HS-27A (cell line): ENCODE measurements at regions not wholly inside any gene's neighbourhood (a gene's known extent, or its start where the extent isn't known, plus 50 kb on each side); places are given as distances from the start of the nearest gene placed in this dataset.
"Not testable (repeated sequence)": the region's sequence is repeated elsewhere in the genome, so short reads cannot be mapped to it uniquely, and the experiment has no call there.

Source experiments
- DNase-seq: peaks from one replicate; pipeline ENCODE4 v3.0.0-alpha.2; 2012; ENCODE audit warnings: low read depth, missing footprints

DNA sequence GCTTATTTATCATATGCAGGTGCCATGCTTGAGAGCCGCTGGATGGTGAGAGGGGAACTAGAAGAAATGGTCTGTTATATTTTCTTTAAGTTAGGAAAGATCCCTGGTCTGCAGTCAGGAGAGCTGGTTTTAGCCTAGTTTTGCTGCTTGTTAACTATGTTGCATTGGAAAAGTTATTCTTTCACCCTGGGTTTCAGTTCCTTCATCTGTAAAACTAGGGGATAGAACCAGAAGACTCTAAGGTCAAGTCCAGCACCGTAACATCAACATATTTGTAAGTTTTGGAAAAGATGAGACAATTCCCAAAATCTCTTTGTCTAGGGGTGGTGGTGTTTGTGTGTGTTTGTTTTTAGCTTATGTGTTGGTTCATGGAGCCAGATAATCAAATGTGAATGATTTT lies 304.0 kb downstream of the QKI start:
- DNase-seq: no peak

DNA sequence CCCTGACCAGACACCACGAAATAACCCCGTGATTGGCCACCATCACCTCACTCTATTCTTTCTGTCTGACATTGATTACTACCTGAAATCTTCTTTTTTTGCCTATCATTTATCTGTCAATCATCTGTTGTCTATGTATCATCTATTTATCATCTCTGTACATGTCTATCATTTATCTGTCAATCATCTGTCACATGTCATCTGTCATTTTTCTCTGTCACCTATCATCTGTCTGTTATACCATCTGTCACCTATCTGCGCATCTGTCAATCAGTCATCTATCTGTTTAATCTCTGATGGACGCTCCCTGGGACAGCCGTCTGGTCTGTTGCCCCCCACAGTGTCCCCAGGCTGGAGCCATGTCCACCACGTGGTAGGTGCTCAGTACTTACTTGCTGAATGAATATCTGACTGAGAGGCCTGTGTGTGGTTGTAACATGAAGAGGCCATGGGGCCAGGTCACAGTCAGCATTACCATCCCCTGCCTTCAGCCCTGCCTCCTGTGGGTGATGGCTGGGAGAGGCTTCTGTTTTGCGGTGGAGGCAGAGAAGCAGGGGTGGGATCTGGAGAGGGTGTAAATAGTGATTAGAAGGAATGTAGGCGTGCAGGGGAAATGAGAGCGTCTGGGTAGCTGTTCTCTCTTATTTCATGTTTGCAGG lies 302.7 kb downstream of the QKI start:
- no peak for DNase-seq

- DNase-seq: no peak
Observed at GRCh38 chr6:163716690-163717089, 302.2 kb downstream of the QKI start.

DNA sequence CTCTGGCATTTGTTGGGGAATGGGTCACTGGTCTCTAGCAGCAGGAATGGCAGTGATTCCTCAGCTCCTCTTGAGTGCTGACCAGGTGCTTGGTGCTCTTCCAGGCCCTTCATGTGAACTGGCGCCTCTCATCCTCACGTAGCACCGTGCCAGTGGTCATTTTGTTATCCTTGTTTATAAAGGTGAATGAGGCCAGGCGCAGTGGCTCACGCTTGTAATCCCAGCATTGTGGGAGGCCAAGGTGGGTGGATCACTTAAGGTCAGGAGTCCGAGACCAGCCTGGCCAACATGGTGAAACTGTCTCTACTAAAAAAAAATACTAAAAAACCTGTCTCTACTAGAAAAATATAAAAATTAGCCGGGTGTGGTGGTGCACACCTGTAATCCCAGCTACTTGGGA lies 301.3 kb downstream of the QKI start:
- no peak for DNase-seq

GRCh38 chr6:163714179-163714578 lies 299.7 kb downstream of the QKI start:
- no peak for DNase-seq

DNA sequence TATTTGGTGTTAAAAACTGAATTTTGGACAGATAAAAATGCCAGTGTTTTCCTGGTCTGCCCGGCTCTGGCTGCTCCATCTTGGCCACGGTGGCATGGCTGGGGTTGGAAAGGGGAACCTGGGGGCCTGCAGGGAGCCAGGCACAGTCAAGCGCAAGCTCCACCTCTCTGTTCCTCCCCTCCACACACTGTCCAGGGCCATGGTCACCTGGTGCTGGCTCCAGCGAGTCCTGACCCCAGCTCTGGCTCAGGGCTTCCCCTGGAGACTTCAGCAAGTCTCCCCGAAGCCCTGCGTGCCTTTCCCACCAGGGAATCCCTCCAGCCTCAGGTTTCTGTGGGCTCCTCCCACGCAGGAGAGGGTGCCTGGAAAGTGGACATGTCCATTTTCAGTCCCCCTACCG lies 298.5 kb downstream of the QKI start:
- no peak for DNase-seq

DNA sequence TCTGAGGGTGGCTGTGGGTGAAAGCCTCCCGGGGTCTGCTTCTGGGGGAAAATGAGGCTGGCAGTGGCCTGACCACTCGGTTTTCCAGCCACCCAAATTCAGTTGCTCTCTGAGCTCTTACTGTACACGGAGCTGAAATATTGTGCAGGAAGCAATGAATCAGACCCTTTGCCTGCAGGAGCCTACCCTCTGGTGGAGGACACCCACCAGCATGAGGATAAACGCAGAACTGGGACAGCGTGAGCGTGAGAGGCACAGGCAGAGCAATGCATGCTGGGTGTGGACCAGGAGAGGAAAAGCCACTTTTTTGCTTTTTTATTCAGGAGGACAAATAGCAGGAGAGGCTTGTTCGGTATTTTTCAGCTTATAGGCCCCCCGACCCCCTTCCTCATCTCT lies 298.0 kb downstream of the QKI start:
- no peak for DNase-seq

DNA sequence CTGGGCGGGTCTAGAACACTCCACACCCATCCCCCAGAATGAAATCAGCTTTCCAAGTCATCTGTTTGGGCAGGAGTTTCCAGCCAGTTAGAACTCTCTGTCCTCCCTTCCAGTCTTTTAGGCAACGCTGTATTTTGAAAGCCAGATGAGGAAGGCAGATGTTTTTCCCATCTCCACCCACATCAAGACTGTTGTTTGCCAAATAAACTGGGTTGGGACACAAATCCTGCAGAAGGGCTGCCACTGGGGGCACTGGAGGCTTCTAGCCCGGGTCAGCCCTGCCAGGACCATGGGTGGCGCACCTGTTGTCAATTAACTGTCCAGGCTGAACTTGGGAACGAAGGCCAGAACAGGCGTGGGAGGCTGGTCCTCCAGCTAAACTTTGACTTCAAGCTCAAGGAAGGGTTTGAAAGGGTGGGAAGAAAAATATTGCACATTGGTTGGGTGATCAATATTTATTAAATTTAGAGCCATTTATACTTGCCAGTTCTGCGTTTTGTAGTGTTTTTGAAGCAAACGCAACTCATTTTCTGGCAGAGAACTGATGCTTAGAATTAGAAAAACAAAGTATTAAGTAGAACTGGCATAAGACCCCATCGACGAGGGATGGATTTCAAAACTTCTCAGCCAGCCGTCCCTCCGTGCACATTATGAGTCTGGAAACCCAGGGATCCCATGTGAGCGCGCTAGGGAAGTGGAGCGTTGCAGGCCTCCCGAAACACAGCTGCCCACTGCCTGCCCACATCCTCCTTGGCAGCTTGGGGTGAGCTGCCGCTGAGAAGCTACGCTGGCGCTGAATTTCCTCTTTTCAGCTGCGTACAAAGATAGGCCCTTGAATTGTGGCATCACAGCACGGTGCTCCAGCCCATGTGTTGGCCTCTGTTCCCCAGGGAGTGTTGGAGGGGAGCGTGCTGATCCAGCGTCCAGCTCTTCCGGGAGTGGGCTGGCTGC lies 297.4 kb downstream of the QKI start:
- DNase-seq: no peak

GRCh38 chr6:163710532-163711470 lies 296.3 kb downstream of the QKI start:
- DNase-seq: no peak

GRCh38 chr6:163709693-163710092 lies 295.2 kb downstream of the QKI start:
- no peak for DNase-seq

GRCh38 chr6:163709255-163709654 lies 294.7 kb downstream of the QKI start:
- no peak for DNase-seq

GRCh38 chr6:163708466-163708865 lies 293.9 kb downstream of the QKI start:
- DNase-seq: no peak

- no peak for DNase-seq
Observed at GRCh38 chr6:163707387-163708355, 293.2 kb downstream of the QKI start.

DNA sequence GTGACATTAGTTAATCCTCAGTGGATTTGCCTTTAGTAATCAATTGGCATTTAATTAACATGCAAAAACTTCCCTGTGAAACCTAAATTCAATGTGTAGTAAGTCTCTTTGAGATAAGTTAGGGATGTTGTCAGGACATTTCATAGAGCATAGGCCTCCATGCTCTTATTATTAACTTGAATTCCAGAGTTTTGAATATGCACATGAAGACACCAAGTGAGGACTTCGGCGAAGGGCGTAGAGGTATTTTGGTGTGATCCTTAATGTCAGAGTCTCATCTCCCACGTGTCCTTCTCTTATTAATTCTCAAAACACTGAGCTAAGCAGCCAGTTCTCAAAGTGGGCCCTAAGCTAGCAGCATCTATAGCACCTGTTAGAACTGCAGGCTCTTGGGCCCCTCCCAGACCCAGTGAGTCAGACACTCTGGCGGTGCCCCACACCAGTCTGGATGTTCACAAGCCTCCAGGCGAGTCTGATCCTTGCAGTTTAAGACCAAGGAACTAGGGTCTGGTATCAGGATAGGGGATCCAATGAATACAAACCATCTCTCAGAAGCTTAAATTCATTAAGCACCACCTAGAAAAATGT lies 292.1 kb downstream of the QKI start:
- DNase-seq: no peak

- DNase-seq: no peak
Observed at GRCh38 chr6:163705923-163706322, 291.4 kb downstream of the QKI start.

DNA sequence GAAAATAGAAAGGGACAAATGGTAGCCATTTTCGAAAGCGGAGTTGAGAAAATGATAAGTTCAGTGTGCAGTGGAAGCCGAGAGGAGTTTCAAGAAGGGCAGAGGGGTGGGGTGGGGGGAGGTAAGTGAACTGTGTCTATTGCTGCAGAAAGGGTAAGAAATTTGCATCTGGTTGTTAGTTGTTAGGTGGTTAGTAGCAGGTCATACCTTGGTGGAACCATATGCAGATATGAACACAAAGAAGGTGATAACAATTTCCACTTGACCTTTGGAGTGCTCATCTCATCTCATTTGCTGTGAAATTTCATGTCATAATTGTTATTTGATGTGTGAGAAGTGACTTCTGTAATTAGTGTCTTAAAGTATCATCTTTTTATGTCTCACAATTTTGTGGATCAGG lies 288.2 kb downstream of the QKI start:
- no peak for DNase-seq

DNA sequence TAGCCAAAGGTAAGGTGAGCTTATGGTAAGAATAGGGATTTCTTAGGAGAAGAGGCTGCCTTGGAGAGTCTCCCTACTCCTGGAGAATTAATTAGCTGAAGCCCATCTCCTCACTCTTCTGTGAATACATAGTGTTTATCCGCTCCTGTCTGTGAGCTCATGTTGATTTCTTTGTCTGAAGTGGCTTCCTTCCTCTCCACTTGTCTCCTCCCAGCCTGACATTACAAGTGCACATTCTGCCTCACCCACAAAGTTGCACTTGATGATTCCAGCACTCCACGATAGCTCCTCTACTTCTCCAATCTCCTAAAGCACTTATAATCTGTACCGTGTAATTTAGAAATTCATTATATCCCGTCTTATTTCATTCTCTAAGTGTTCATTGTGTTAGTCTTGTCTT lies 287.2 kb downstream of the QKI start:
- DNase-seq: no peak

- DNase-seq: no peak
Observed at GRCh38 chr6:163698086-163698485, 283.6 kb downstream of the QKI start.

DNA sequence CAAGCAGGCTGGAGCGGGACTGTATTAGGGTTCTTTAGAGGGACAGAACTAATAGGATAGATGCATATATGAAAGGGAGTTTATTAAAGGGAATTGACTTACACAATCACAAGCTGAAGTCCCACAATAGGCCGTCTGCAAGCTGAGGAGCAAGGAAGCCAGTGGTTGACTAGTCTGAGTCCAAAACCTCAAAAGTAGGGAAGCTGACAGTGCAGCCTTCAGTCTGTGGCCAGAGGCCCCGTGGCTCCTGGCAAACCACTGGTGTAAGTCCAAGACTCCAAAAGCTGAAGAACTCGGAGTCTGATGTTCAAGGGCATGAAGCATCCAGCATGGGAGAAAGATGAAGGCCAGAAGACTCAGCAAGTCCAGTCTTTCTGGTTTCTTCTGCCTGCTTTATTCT lies 281.8 kb downstream of the QKI start:
- DNase-seq: not testable (repeated sequence)

- no peak for DNase-seq
Observed at GRCh38 chr6:163695414-163695864, 280.9 kb downstream of the QKI start.

DNA sequence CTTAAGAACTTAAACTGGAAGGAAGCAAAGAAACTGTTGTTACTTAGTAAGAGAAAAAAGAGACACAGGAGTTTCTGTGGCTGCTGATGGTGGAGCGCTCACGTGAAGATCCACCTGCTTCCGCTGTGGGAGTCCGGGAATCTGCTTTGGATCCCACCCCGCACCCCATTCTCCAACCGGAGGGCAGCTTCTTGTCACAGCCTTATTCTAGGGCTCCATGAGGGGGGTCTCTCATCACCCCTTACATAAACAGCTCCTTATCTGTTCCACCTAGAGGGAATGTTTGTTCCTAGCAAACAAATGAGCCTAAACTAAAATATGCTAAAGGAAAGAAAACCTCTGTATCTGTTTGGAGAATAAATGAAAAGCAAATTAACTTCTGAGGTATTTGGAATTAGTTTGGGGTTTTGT lies 280.5 kb downstream of the QKI start:
- no peak for DNase-seq
